ENCODE measurements at regions not wholly inside any gene's neighbourhood (a gene's known extent, or its start where the extent isn't known, plus 50 kb on each side); places are given as distances from the start of the nearest gene placed in this dataset.

DNA sequence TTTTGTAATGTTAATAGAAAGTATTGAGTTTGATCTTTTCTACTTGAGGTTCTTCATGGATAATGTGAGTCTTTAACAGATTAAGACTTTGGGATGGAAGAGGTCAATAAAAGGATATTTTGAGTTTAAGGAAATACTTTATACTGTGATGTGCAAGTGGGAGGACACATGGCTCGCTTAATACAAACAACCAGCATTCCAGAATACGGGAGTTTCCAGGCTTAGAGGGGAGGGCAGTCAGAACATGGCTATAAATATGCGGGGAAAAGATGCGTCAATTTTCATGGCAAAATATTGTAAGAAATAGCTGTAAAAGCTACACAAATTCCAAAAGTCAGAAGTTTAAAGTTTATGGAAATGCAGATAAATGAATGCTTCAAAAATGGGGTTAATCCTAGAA, 192.3 kb downstream of the AASDH start:
- Histone ChIP-seq H4K20me1 (ENCODE audit: low read depth, low read length) (no peaks in the 10 kb centered on the region), H3K9me3 (ENCODE audit: insufficient read depth, low read length) (no peaks in the 10 kb centered on the region), H3K9me2 (replicated peaks; ENCODE audit: insufficient read depth, low read length) (no peaks in the 10 kb centered on the region), H2AFZ (ENCODE audit: low read depth, low read length, severe bottlenecking) (no peak overlapping the region), H3K27ac (ENCODE audit: low read depth, low read length) (no peak overlapping the region), H3K27me3 (ENCODE audit: low read length) (no peaks in the 10 kb centered on the region), H3F3A (ENCODE audit: insufficient read depth) (no peaks in the 10 kb centered on the region), H3K79me2 (ENCODE audit: insufficient read depth, low read length) (no peaks in the 10 kb centered on the region), H3K4me3 (ENCODE audit: insufficient read depth, low read length, poor library complexity, severe bottlenecking) (no peak overlapping the region), H3K36me3 (ENCODE audit: low read length) (no peaks in the 10 kb centered on the region), H3K9ac (ENCODE audit: low read length) (no peak overlapping the region), H3K4me2 (ENCODE audit: low read depth, low read length, poor library complexity, severe bottlenecking) (no peak overlapping the region)
- TF ChIP-seq, protein P1, sequence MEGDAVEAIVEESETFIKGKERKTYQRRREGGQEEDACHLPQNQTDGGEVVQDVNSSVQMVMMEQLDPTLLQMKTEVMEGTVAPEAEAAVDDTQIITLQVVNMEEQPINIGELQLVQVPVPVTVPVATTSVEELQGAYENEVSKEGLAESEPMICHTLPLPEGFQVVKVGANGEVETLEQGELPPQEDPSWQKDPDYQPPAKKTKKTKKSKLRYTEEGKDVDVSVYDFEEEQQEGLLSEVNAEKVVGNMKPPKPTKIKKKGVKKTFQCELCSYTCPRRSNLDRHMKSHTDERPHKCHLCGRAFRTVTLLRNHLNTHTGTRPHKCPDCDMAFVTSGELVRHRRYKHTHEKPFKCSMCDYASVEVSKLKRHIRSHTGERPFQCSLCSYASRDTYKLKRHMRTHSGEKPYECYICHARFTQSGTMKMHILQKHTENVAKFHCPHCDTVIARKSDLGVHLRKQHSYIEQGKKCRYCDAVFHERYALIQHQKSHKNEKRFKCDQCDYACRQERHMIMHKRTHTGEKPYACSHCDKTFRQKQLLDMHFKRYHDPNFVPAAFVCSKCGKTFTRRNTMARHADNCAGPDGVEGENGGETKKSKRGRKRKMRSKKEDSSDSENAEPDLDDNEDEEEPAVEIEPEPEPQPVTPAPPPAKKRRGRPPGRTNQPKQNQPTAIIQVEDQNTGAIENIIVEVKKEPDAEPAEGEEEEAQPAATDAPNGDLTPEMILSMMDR (IDR thresholded peaks at IDR 0.05; ENCODE audit: insufficient read depth, low read length, poor library complexity, severe bottlenecking): no peak
- no peak for TF ChIP-seq EZH2phosphoT487 (conservative IDR thresholded peaks at IDR 0.05; ENCODE audit: low read length)

DNA sequence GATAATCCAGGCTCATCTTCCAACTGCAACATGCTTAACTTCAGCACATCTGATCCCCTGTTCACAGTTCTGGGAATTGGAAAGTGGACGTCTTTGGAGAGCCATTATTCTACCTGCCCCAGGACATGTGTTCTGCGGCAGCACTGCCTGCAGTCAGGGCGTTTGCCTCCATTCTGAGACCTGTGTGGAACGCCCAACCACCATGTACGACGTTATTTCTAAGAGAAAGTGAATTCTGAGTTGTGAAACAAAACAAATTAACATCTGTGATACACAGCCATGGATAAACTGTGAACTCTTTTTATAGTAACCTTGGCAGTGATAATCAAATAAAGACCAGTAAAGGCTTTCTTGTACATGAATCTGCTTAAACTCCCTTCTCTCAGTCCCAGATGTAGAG, 195.8 kb downstream of the AASDH start:
- Histone ChIP-seq H3K9me3 (ENCODE audit: insufficient read depth, low read length) (no peaks in the 10 kb centered on the region), H4K20me1 (ENCODE audit: low read depth, low read length) (no peaks in the 10 kb centered on the region)

DNA sequence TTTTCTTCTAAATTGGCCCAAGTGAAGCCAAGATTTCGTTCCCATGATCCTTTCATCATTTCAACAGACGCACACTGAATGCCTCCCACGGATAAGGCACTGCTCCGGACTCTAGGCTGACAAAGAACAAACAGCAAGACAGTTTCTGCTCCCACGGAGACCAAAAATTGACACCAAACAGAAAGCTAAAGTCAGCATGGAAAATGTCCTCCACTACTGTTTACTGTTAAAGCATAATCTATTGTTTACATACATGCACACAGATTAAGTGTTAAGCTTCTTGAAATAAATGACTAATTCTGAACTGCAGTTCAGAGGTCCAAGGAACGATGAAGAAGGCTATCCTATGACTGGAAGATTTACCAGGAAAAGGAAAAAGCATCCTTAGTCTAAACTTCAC, 199.6 kb downstream of the AASDH start:
- H3K9ac ChIP-seq (ENCODE audit: low read length): no peak overlapping the region
- H3K27me3 ChIP-seq (ENCODE audit: low read length): no peaks in the 10 kb centered on the region
- no peaks in the 10 kb centered on the region for H3K9me2 ChIP-seq (replicated peaks; ENCODE audit: insufficient read depth, low read length)
- no peaks in the 10 kb centered on the region for H3K79me2 ChIP-seq (ENCODE audit: insufficient read depth, low read length)
- H3F3A ChIP-seq (ENCODE audit: insufficient read depth): no peaks in the 10 kb centered on the region
- no peak overlapping the region for H2AFZ ChIP-seq (ENCODE audit: low read depth, low read length, severe bottlenecking)
- no peak overlapping the region for H3K27ac ChIP-seq (ENCODE audit: low read depth, low read length)
- H4K20me1 ChIP-seq (ENCODE audit: low read depth, low read length): no peaks in the 10 kb centered on the region
- H3K4me3 ChIP-seq (ENCODE audit: insufficient read depth, low read length, poor library complexity, severe bottlenecking): no peak overlapping the region
- no peak overlapping the region for H3K4me2 ChIP-seq (ENCODE audit: low read depth, low read length, poor library complexity, severe bottlenecking)
- no peaks in the 10 kb centered on the region for H3K36me3 ChIP-seq (ENCODE audit: low read length)
- no peak for TF ChIP-seq EZH2phosphoT487 (conservative IDR thresholded peaks at IDR 0.05; ENCODE audit: low read length)
- TF ChIP-seq, protein P1 (IDR thresholded peaks at IDR 0.05; ENCODE audit: insufficient read depth, low read length, poor library complexity, severe bottlenecking): no peak
- H3K9me3 ChIP-seq (ENCODE audit: insufficient read depth, low read length): no peaks in the 10 kb centered on the region

More for the DNA sequence above, 195.8 kb downstream of the AASDH start:
- H3K36me3 ChIP-seq (ENCODE audit: low read length): no peaks in the 10 kb centered on the region
- TF ChIP-seq EZH2phosphoT487 (conservative IDR thresholded peaks at IDR 0.05; ENCODE audit: low read length): no peak
- TF ChIP-seq, protein P1 (IDR thresholded peaks at IDR 0.05; ENCODE audit: insufficient read depth, low read length, poor library complexity, severe bottlenecking): no peak
- no peaks in the 10 kb centered on the region for H3F3A ChIP-seq (ENCODE audit: insufficient read depth)
- no peaks in the 10 kb centered on the region for H3K27me3 ChIP-seq (ENCODE audit: low read length)
- no peak overlapping the region for H2AFZ ChIP-seq (ENCODE audit: low read depth, low read length, severe bottlenecking)
- H3K4me2 ChIP-seq (ENCODE audit: low read depth, low read length, poor library complexity, severe bottlenecking): no peak overlapping the region
- H3K4me3 ChIP-seq (ENCODE audit: insufficient read depth, low read length, poor library complexity, severe bottlenecking): no peak overlapping the region
- no peaks in the 10 kb centered on the region for H3K9me2 ChIP-seq (replicated peaks; ENCODE audit: insufficient read depth, low read length)
- H3K9ac ChIP-seq (ENCODE audit: low read length): no peak overlapping the region
- H3K27ac ChIP-seq (ENCODE audit: low read depth, low read length): no peak overlapping the region
- H3K79me2 ChIP-seq (ENCODE audit: insufficient read depth, low read length): no peaks in the 10 kb centered on the region
